ENCODE measurements at regions not wholly inside any gene's neighbourhood (a gene's known extent, or its start where the extent isn't known, plus 50 kb on each side); places are given as distances from the start of the nearest gene placed in this dataset.

DNA sequence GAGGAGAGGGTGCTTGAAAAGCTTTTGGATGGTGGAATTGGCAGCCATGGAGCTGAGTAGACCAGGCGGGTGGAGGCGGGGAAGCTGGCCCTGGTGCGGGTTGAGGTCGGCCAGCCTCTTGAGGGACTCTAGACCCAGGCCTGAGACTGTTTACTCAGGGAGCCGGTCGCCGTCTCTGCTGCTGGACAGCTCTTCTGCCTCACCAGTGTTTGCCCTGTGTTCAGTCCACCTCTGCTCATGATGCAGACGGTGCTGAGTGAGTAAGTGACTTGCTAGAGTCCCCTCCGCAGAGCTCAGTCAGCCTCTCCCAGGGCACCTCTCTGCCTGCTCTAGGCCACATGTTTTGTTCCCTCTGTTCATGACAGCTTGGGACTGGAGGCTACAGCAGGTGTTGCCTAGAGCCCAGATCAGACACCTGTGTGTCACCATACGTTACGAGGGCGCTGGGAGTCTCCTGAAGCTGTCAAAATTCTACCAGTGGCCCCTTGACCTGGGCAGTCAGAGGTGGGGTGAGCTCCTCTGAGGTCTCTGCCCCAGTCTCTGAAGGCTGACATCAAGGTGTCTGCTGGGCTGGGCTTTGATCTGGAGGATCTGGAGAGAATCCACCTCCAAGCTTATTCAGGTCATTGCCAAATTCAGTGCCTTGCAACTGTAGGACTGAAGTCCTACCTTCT, 73.5 kb upstream of the WNT4 start (continued):
- TF ChIP-seq, protein P1, sequence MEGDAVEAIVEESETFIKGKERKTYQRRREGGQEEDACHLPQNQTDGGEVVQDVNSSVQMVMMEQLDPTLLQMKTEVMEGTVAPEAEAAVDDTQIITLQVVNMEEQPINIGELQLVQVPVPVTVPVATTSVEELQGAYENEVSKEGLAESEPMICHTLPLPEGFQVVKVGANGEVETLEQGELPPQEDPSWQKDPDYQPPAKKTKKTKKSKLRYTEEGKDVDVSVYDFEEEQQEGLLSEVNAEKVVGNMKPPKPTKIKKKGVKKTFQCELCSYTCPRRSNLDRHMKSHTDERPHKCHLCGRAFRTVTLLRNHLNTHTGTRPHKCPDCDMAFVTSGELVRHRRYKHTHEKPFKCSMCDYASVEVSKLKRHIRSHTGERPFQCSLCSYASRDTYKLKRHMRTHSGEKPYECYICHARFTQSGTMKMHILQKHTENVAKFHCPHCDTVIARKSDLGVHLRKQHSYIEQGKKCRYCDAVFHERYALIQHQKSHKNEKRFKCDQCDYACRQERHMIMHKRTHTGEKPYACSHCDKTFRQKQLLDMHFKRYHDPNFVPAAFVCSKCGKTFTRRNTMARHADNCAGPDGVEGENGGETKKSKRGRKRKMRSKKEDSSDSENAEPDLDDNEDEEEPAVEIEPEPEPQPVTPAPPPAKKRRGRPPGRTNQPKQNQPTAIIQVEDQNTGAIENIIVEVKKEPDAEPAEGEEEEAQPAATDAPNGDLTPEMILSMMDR (IDR thresholded peaks at IDR 0.05; ENCODE audit: control extremely low read depth in 1 of 3, insufficient read depth in 1 of 3, low read depth in 1 of 3, low read length in 3 of 3): no peak

Measured in H1 (cell line).